NCI-H82 treated with DMSO at 0.1 percent for 48 hours (cell line): ENCODE measurements at regions not wholly inside any gene's neighbourhood (a gene's known extent, or its start where the extent isn't known, plus 50 kb on each side); places are given as distances from the start of the nearest gene placed in this dataset.
"Not testable (repeated sequence)": the region's sequence is repeated elsewhere in the genome, so short reads cannot be mapped to it uniquely, and the experiment has no call there.

Experiments
- DNase-seq: peaks from one replicate; lab custom pipeline; 2025; ENCODE audit not compliant: unreplicated experiment; lab: John Stamatoyannopoulos, UW

DNA sequence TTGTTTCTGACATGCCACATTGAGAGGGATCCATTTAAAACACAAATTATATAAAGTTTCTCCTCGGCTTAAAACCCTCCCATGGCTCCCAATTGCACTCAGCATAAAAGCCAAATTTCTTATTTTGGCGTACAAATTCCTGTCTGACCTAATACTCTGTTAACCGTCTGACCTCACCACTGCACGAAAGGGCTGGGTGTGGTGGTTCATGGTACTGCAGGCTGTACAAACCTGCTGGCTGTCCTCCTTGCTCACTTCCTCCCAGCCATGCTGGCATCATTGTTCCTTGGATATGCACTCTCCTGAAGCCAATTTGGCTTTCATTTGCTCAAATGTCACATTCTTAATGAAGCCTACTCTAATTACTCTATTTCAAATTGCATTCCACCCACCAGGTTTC lies 301.6 kb upstream of the C16orf82 start:
- no peak for DNase-seq

DNA sequence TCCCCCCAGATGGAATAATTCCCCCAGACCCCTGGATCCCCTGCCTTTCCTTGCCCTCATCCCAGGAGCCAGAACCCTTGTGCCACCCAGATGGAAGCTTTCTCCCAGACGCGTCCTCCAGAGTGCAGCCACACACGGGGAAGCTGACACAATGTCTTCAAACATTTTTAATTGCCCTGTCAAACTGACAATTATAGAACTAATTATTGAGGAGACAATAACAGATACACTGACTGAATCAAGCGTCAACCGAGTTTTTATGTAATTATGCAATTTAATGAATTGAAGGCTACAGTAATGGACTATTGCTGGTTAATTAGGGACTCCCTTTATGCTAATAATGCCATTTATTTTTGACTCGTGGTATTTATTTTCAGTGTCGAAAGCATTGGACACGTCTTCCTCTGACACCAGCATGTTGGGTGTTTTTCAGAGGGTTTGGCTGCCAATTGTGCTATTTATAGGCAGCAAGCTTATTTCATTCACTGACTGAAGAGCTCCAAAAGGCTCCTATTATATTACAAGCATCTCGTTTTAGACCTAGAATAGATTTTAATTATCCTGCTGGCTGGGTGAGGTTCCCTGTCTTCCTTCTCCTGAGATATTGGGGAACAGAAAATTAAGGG lies 298.2 kb upstream of the C16orf82 start:
- DNase-seq: no peak

DNA sequence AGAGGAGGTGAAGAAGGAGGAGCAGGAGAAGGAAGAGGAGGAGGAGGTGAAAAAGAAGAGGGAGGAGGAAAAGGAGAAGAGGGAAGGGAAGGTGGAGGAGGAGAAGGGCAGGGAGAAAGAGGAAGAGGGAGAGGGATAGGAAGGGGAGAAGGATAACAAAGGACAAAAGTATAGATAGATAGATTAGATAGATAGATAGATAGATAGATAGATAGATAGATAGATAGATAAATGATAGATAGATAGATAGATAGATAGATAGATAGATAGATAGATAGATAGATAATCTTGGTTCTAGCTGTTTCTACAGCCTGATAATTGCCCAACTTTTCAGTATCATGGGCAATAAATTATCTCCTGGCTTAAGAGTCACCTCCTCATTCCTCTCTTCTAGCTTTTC lies 296.2 kb upstream of the C16orf82 start:
- no peak for DNase-seq

DNA sequence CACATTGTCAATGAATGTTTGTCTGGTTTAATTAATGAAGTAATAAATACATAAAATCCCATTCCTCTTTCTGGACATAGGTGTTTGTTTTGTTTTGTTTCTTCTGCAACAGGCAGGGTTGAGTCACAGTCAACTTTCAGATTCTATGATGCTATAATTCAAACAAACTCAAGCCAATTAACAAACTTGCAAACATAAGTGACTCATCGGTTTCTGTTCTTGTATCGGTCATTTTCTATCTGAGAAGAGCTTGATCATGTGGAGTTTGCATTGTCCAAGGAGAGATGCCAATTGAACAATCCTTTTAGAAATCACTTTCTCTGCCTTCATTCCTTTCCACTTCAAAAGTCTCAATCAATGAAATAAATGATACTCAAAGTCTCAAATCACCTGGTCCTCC lies 294.2 kb upstream of the C16orf82 start:
- DNase-seq: no peak

DNA sequence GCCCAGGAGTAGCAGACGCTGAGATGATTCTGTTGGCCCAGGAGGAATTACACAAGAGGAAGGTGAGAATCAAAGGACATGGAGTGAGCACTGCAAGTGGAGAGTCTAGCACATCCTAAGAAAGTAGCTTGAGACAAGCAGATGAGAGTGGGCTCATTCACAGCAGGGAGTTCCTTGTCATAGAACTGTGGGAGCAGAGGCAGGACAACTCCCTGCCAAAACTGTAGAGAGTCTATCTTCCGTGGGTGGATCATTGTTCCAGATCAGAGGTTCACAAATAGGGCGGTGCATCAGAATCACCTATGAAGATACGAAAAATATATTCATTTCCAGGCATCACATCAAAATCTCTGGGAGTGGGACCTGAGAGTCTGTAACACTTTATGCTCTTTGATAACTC lies 288.9 kb upstream of the C16orf82 start:
- DNase-seq: no peak

DNA sequence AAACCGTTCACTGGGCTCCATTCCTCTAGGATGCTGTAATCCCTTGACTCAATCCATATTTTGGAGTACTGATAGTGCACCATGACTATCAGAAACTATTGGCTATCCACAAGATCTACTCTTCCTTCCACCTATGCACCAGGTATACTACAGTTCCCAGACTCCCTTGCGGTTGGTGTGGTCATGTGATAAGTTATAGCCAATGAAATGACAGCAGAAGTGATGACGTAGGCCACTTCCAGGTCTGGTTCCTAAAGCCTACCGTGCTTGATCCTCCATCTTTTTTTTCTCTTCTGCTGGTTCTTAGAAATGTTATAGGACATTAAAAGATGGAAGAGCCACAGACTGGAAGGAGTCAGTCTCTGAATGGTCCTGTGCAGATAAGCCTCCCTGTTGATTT lies 278.8 kb upstream of the C16orf82 start:
- no peak for DNase-seq

DNA sequence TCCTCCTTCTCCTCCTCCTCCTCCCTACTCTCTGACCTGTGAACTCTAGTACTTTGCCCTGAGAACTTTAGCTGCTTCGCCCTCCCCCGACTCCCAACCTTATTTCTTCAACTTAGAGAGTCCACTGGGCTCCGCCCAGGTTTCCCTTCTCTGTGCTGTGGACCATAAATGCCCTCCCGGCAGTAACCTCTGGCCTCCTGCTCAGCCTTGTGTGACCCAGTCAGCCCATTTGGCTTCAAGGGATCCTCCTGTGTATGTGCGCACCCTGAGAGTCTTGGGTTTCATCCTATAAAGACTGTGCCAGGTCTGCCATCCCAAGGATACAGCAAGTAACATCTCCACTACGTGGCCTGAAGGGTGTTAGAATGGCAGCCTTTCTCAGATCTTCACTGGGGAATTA lies 275.6 kb upstream of the C16orf82 start:
- no peak for DNase-seq

DNA sequence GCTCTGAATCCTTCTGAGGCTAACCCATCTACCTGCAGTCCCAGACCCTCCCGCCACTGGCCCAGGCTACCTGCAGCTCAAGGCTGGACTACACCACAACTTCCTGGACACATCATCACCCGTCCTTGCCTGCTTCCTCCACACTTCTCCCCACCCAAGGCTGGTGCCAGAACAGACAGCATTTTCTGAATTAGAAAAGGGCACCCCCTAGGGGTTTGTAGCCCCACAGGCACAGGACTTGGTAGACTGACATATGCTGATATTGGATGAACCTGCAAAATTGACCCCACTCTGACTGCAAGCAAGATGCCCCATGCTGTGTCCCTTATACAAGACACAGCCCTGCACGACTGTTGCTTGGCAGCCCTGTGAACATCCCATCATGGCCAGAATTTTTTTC lies 271.5 kb upstream of the C16orf82 start:
- no peak for DNase-seq

DNA sequence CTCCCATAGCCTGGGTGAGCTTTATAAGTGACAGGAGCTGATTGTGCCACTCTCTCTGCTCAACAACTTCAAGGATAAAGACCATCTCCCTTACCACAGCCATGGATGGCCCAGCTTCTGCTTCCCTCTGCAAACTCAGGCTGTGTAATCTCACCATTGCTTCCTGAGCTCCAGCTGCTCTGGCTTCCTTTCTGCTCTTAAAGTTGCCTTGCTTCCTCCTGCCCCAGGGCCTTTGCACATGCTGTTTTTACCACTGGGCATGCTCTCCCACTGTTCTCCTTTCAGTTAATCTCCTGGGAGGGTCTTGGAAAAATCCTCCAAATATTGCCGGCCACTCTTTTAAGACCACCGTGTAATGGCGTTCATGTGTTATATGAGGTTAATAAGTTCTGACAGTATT lies 265.1 kb upstream of the C16orf82 start:
- DNase-seq: no peak

DNA sequence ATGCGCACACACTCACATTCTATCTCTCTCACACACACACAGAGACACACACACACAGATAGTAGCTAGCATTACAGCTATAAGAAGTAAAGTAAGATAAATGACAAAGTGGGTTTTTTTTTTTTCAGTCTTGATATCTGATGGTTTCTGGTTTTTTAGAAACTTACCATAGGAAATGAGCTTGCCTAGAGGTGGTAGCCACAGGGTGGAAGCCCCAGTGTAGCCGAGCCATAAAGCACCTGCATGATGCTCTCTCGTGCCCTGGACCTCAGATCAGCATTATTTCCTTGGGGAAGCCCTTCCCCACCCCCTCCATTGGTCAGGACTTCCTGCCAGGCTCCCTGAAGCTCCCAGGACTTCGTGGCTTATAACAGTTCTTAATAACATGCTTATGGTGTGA lies 264.3 kb upstream of the C16orf82 start:
- no peak for DNase-seq

DNA sequence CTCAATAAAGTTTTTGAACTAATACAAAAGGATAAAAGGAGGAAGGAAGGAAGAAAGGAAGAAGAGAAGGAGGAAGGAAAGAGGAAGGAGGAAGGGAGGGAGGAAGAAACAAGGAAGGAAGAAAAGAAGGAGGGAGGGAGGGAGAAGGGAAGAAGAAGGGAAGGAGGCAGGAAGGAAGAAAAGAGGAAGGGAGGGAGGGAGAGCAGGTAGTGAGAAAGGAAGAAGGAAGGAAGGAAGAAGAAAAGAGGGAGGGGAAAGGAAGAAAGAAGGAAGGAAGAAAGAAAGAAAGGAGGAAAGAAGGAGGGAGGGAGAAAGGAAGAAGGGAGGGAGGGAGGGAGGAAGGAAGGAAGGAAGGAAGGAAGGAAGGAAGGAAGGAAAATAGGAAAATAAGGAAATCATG lies 263.8 kb upstream of the C16orf82 start:
- no peak for DNase-seq

DNA sequence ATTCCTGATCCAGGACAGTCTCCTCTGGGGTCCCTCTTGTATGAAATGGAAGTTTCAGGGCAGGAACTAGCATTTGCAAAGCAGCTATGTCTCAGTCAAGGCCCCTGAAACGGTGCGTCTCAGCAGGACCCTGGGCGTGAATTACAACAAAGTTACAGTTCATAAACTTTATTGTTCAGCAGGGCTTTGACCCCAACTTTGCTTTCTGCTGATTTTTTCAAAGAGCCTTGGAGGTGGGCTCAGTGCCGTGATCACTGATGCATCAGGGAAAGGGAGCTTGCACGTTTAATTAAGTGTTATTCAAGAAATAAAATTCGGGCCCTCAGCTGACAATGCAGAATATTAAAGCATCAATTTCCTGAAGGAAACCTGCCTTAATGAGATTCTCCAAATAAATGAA lies 260.1 kb upstream of the C16orf82 start:
- no peak for DNase-seq

DNA sequence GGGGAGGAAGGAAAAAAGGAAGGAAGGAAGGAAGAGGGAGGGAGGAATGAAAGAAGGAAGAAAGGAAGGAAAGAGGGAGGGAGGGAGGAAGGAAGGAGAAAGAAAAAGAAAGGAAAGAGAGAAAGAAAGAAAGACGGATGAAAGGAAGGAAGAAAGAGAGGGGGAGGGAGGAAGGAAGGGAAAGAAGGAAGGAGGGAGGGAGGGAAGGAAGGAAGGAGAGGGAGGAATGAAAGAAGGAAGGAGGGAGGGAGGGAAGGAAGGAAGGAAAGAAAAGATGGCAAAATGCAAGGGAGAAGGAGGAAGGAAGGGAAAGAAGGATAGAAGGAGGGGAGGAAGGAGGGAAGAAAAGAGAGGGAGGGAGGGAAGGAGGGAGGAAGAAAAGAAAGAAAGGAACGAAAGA lies 257.3 kb upstream of the C16orf82 start:
- no peak for DNase-seq

DNA sequence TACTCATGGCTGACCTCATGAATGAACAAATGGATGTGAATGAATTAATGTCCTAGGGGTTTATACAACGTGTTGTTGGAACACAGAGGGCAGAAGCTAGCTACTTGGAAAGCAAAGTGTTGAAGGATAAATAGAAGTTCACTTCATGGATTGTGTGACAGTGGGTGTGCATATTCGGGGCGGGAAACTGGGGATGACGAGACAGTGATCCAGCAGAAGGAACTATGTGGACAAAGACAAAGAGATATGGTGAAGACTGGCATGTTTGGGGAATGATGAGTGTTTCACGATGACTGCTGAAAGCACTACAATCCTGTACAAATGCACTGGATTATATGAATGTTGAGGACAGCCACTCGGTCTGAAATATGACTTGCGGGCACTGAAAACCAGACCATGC lies 250.5 kb upstream of the C16orf82 start:
- DNase-seq: no peak

DNA sequence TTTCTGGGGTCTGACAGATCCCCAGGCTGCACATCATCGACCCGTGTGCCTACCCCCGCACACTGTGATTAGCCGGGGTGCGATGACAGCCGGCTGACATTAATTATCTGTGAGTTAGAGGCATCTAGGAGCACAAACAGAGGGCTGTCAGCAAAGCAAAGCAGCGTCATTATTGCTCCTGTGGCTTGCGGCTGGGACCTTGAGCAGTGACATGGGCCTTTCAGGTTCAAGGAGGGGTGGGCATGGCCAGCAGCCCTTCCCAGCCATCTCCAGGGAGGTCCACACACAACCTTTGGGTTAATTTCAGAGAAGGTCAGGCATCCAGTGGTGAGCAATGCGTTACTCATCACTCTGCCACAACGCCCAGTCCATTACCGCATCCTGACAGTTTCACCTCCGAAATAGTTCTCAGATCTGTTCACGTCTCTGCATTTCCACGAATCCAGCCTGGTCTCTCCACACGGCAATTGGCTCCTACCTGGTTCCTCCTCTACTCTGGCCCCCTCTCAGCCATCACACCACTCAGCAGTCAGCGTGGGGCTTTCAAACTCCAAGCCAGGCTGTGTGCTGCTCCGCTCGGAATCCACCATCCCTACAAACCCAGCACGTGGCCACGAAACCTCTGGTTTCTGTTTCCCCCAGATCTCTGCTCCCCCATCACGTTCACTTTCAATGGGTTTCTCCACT lies 249.7 kb upstream of the C16orf82 start:
- no peak for DNase-seq

DNA sequence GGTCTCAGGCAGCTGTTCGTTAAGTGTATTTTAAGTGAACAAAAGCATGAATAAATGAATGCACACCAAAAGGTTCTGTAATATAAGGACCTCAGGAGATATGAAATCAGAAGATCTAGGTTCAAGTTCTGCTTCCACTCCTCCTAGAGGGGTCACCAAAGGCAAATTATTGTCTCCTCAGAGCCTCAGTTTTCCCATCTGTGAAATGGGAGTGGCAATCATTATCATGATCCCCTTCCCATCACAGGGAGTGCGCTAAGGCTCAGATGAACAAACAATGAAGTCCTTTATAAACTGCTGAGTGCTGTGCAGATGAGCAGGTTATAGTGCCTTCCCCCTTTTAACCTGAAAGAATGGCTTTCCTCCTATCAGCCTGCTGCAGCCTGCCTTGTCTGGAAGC lies 248.3 kb upstream of the C16orf82 start:
- DNase-seq: no peak

DNA sequence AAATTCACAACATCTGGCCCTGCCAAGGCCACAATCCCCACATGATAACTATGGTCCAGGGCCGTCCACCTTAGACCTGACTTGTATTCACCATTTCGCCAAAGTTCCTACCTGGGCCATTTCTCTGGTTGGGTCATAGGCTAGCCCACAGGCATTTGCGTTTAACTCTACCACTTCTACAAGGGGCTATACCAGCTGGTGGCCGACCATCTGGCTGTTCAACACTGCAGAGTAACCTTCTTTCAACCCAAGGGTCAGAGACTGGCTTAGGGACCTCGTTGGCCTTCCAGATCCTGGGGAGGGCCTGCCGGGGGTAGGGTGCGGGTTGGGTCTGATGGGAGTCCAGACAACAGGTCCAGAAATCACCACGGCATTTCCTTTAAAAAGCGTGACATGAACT lies 242.3 kb upstream of the C16orf82 start:
- no peak for DNase-seq

DNA sequence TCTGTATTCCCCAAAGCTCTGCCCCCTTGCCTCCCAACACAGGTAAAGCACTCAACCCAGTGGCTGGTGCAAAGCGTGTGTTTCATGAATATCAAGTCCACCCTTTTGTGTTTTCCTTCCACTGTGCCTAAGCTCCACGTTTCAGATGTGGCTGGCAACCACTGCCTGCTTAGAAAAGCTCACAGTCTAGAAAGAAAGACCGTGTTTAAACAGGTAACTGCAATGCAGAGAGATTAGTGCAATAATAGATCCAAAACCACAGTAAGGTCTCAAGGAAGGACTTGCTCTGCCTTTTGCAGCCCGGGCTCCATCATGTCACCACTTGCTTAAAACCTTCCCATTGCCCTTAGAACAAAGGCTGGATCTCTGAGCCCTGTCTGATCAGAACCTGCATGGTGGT lies 240.2 kb upstream of the C16orf82 start:
- DNase-seq: no peak

DNA sequence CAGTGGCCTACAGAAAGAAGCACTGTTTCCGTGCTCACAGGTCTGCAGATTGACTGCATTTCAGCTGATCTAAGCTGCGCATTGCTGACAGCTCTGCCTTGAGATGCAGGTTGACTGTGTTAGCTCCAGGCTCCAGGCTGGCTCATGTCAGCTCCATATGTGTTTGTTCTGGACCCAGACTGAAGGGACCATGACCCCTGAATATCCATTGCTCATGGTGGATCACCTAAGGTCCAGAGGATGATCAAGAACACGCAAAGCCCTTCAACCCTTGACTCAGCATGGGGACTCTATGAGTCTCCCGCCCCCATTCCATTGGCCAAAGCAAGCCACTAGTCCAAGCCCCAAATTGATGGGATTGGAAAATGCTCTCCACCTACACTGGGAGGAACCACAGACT lies 239.3 kb upstream of the C16orf82 start:
- DNase-seq: no peak

DNA sequence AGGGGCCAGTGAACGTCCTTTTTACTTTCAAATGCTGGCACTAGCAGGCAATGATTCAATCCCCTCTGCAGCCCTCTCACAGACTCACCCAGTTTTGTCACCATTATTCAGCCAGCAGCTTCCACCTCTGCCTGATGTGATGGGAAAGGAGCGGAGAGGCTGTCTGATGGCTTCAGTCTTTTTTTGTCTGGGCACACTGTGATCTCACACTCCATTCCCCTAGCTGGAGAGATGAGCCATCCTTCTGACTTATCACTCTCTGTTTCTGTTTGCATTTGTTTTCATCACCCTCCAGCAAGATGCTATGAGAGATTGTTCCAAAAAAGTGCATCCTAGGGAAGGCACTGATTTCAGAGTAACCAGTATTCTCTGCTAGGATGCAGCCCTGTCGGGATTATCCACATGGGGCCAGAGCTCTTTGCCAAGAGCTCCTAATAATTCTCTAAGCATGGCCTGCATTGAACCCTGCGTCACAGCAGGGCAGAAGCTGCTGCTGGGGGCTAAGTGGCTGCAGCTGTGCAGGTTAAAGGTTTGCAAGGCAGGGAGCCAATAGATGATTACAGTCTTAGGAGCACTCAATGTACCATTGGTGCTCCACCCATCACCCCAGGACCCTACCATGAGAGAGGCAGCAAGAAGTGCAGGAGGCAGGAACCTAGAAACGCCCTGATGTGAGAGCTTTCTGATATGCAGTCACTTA lies 236.1 kb upstream of the C16orf82 start:
- DNase-seq: no peak

DNA sequence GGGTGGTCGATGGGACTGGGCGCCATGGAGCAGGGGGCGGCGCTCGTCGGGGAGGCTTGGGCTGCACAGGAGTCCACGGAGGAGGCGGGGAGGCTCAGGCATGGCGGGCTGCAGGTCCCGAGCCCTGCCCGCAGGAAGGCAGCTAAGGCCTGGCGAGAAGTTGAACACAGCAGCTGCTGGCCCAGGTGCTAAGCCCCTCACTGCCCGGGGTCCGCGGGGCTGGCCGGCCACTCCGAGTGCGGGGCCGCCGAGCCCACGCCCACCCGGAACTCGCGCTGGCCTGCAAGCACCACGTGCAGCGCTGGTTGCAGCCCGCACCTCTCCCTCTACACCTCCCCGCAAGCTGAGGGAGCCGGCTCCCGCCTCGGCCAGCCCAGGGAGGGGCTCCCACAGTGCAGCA lies 230.6 kb upstream of the C16orf82 start:
- DNase-seq: not testable (repeated sequence)

DNA sequence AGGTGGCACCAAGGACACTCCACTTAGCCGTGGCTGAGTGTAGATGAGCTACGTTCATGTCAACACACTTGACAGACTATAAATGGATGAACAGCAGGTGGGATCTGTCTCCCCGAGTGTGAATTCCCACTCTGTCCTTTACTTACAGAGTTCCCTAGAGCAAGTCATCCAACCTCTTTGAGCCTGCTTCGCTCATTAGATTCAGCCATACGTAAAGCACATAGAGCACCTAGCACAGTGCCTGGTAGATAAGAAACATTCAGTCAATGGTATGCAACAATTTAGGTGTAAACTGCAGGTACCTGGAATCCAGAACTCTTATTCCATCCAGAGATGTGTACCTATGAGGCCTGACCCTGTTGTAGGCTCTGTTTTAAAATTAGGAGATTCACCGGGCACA lies 227.8 kb upstream of the C16orf82 start:
- no peak for DNase-seq

DNA sequence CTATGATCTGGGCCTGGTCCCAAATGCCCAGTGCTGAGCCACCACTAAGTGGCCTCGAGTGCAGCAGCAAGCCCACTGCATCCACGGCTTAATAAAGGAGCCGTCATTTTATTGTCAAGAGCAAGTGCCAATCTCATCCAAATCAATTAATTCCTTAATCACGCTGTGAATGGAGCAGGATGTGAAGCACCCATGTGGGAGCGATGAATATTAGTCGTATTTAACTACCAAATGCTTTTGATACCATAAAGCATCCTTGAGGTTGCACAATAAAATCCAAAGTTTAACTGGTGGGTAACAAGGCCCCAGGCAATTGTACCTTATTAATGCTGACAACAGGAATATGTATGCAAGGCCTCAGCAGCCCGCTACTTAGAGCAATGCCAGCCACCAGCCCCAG lies 226.0 kb upstream of the C16orf82 start:
- no peak for DNase-seq
